HG03135 (cell line): ENCODE measurements at regions not wholly inside any gene's neighbourhood (a gene's known extent, or its start where the extent isn't known, plus 50 kb on each side); places are given as distances from the start of the nearest gene placed in this dataset.

ENCODE experiments used
- ATAC-seq: cut with Tn5 transposase; IDR thresholded peaks from one replicate; pipeline ENCODE4 v1.9.1; 2021; ENCODE audit warnings: mild to moderate bottlenecking, moderate library complexity; ENCODE audit not compliant: unreplicated experiment

- ATAC-seq = no peak
Observed at GRCh38 chr3:28799084-28799483, 450.5 kb upstream of the AZI2 start.

- ATAC-seq = no peak
Observed at GRCh38 chr3:28800203-28800602, 451.6 kb upstream of the AZI2 start.

- no peak for ATAC-seq
Observed at GRCh38 chr3:28808068-28808467, 459.4 kb upstream of the AZI2 start.

- no peak for ATAC-seq
Observed at GRCh38 chr3:28816017-28816416, 464.9 kb upstream of the RBMS3 start.

GRCh38 chr3:28824316-28824715 lies 456.6 kb upstream of the RBMS3 start:
- no peak for ATAC-seq

GRCh38 chr3:28826840-28827239 lies 454.0 kb upstream of the RBMS3 start:
- ATAC-seq = no peak

- no peak for ATAC-seq
Observed at GRCh38 chr3:28835249-28835648, 445.6 kb upstream of the RBMS3 start.

- no peak for ATAC-seq
Observed at GRCh38 chr3:28835751-28836150, 445.1 kb upstream of the RBMS3 start.

- ATAC-seq = no peak
Observed at GRCh38 chr3:28836199-28836598, 444.7 kb upstream of the RBMS3 start.

GRCh38 chr3:28840976-28841376 lies 439.9 kb upstream of the RBMS3 start:
- no peak for ATAC-seq

GRCh38 chr3:28841441-28841840 lies 439.4 kb upstream of the RBMS3 start:
- no peak for ATAC-seq

- ATAC-seq = no peak
Observed at GRCh38 chr3:28844298-28845005, 436.4 kb upstream of the RBMS3 start.

- no peak for ATAC-seq
Observed at GRCh38 chr3:28845006-28845324, 435.9 kb upstream of the RBMS3 start.

- ATAC-seq = no peak
Observed at GRCh38 chr3:28846971-28847478, 433.8 kb upstream of the RBMS3 start.

GRCh38 chr3:28847736-28848135 lies 433.1 kb upstream of the RBMS3 start:
- no peak for ATAC-seq

- ATAC-seq = no peak
Observed at GRCh38 chr3:28850186-28850585, 430.7 kb upstream of the RBMS3 start.

- no peak for ATAC-seq
Observed at GRCh38 chr3:28853830-28854229, 427.0 kb upstream of the RBMS3 start.

GRCh38 chr3:28856796-28857195 lies 424.1 kb upstream of the RBMS3 start:
- ATAC-seq = no peak

GRCh38 chr3:28859897-28860296 lies 421.0 kb upstream of the RBMS3 start:
- no peak for ATAC-seq

GRCh38 chr3:28860307-28860706 lies 420.6 kb upstream of the RBMS3 start:
- no peak for ATAC-seq

GRCh38 chr3:28863186-28863585 lies 417.7 kb upstream of the RBMS3 start:
- ATAC-seq = no peak

- no peak for ATAC-seq
Observed at GRCh38 chr3:28867836-28868235, 413.0 kb upstream of the RBMS3 start.

- ATAC-seq = no peak
Observed at GRCh38 chr3:28868897-28869296, 412.0 kb upstream of the RBMS3 start.
